ENCODE measurements at regions not wholly inside any gene's neighbourhood (a gene's known extent, or its start where the extent isn't known, plus 50 kb on each side); places are given as distances from the start of the nearest gene placed in this dataset.

GRCh38 chr12:115423546-115423987 lies 739.6 kb upstream of the TBX3 start:
- in situ Hi-C loops (cut with HindIII; ENCODE audit: low sequenced_read_pairs), result no loop called here
- no peak for DNase-seq (ENCODE audit: low read depth, low spot score)
- H3K4me3 ChIP-seq (ENCODE audit: low read depth, low read length), result no peak overlapping the region
- TF ChIP-seq CTCF (IDR thresholded peaks at IDR 0.05; ENCODE audit: low read depth, low read length), result no peak

DNA sequence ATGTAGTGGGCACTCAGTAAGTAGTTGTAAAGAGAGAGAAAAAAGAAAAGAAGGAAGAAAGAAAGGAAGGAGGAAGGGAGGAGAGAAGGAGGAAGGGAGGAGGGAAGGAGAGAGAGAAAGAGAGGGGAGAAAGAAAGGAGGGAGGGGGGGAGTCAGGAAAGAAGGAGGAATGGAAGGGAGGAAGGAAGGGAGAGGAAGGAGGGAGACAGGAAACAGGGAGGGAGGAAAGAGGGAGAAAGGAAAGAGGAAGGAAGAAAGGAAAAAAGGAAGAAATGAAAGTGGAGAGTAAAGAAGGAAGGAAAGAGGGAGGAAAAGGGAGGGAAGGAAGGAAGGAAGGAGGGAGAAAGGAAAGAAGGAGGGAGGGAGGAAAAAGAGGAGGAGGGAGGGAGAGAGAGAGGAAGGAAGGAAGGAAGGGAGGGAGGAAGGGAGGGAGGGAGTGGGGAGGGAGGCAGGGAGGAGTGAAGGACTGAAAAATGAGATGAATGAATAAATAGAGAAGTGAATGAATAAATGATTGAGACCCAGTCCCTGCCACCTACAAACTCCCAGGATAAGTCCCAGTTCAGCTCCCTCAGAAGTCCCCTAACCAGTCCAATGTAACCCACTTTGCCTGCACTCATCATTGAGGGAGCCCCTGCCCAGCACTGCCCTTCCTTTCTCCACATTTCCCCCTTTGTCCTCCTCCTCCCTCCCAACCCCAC lies 739.0 kb upstream of the TBX3 start:
- in situ Hi-C loops (cut with HindIII; ENCODE audit: low sequenced_read_pairs), result no loop called here
- no peak for DNase-seq (ENCODE audit: low read depth, low spot score)
- no peak for TF ChIP-seq CTCF (IDR thresholded peaks at IDR 0.05; ENCODE audit: low read depth, low read length)
- no peak overlapping the region for H3K4me3 ChIP-seq (ENCODE audit: low read depth, low read length)

GRCh38 chr12:115421796-115422709 lies 738.1 kb upstream of the TBX3 start:
- no peak overlapping the region for H3K4me3 ChIP-seq (ENCODE audit: low read depth, low read length)
- DNase-seq (ENCODE audit: low read depth, low spot score), result no peak
- in situ Hi-C loops (cut with HindIII; ENCODE audit: low sequenced_read_pairs), result no loop called here
- TF ChIP-seq CTCF (IDR thresholded peaks at IDR 0.05; ENCODE audit: low read depth, low read length), result no peak

GRCh38 chr12:115421350-115421749 lies 737.4 kb upstream of the TBX3 start:
- no peak overlapping the region for H3K4me3 ChIP-seq (ENCODE audit: low read depth, low read length)
- TF ChIP-seq CTCF (IDR thresholded peaks at IDR 0.05; ENCODE audit: low read depth, low read length), result no peak
- DNase-seq (ENCODE audit: low read depth, low spot score), result no peak
- in situ Hi-C loops (cut with HindIII; ENCODE audit: low sequenced_read_pairs), result no loop called here

DNA sequence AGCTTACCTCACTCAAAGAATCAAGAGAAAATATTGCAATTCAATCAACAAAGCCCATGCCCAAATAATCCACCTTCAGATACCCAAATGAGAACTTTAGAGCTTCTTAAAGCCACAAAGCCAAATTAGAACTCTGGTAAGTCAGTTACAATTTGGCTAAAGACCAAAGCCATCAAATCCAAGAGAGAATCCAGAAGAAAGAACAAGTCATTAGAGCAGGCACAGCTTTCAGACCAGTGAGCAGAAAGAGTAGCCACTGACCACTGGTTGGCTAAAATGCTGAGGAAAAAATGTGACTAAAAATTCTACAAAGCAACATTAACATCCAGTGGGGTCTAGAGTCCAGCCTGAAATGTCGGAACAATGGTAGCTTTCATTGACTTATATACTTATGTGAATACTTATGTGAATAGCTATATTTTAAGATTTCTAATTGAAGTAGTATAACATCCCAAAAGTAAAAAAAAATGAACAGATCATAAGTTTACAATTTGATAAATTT lies 735.2 kb upstream of the TBX3 start:
- no peak for TF ChIP-seq CTCF (IDR thresholded peaks at IDR 0.05; ENCODE audit: low read depth, low read length)
- no peak for DNase-seq (ENCODE audit: low read depth, low spot score)
- H3K4me3 ChIP-seq (ENCODE audit: low read depth, low read length), result no peak overlapping the region
- in situ Hi-C loops (cut with HindIII; ENCODE audit: low sequenced_read_pairs), result no loop called here

DNA sequence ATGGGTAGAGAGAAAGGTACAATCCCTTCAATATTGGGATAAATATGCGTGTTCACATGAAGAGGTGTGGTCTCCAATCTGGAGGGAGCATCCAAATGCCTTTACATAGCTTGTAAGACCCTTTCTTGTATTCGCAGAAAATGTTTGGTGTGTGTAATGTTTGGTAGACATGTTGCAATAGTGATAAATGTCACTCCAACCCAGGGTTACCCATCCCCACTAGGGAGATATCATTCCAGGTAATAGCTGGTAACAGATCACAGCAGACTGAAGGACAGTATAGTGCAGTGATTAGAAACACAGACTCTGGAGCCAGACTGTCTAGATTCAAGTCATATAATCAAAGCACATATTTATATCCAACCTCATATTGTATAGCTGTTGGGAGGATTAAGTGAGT lies 733.6 kb upstream of the TBX3 start:
- in situ Hi-C loops (cut with HindIII; ENCODE audit: low sequenced_read_pairs), result no loop called here
- no peak for DNase-seq (ENCODE audit: low read depth, low spot score)
- TF ChIP-seq CTCF (IDR thresholded peaks at IDR 0.05; ENCODE audit: low read depth, low read length), result no peak
- H3K4me3 ChIP-seq (ENCODE audit: low read depth, low read length), result no peak overlapping the region

All from astrocyte of the spinal cord (primary cell).